ENCODE measurements at regions not wholly inside any gene's neighbourhood (a gene's known extent, or its start where the extent isn't known, plus 50 kb on each side); places are given as distances from the start of the nearest gene placed in this dataset.
"Not testable (repeated sequence)": the region's sequence is repeated elsewhere in the genome, so short reads cannot be mapped to it uniquely, and the experiment has no call there.

- peak; percentile 6 to 10 for DNase-seq
Measured at GRCh38 chr5:120093178-120093577, 370.9 kb upstream of the PRR16 start.

GRCh38 chr5:120096413-120096812 is 367.7 kb upstream of the PRR16 start:
- DNase-seq = no peak

GRCh38 chr5:120098426-120098825 is 365.7 kb upstream of the PRR16 start:
- DNase-seq = no peak

GRCh38 chr5:120098902-120099535 is 365.1 kb upstream of the PRR16 start:
- no peak for DNase-seq

GRCh38 chr5:120101771-120102170 is 362.3 kb upstream of the PRR16 start:
- no peak for DNase-seq

- no peak for DNase-seq
Measured at GRCh38 chr5:120103495-120103894, 360.6 kb upstream of the PRR16 start.

GRCh38 chr5:120106912-120107525 is 357.1 kb upstream of the PRR16 start:
- DNase-seq = no peak

GRCh38 chr5:120108586-120109248 is 355.4 kb upstream of the PRR16 start:
- no peak for DNase-seq

GRCh38 chr5:120122703-120123102 is 341.4 kb upstream of the PRR16 start:
- no peak for DNase-seq

- DNase-seq = no peak
Measured at GRCh38 chr5:120124031-120124430, 340.1 kb upstream of the PRR16 start.

GRCh38 chr5:120124961-120125360 is 339.1 kb upstream of the PRR16 start:
- no peak for DNase-seq

- DNase-seq = not testable (repeated sequence)
Measured at GRCh38 chr5:120132347-120132746, 331.8 kb upstream of the PRR16 start.

- DNase-seq = no peak
Measured at GRCh38 chr5:120134944-120135343, 329.2 kb upstream of the PRR16 start.

- DNase-seq = no peak
Measured at GRCh38 chr5:120137582-120137981, 326.5 kb upstream of the PRR16 start.

GRCh38 chr5:120139039-120139438 is 325.1 kb upstream of the PRR16 start:
- DNase-seq = peak; percentile 70 to 76

GRCh38 chr5:120140501-120140900 is 323.6 kb upstream of the PRR16 start:
- peak; percentile 30 to 34 for DNase-seq

GRCh38 chr5:120141076-120141475 is 323.0 kb upstream of the PRR16 start:
- DNase-seq = no peak

- no peak for DNase-seq
Measured at GRCh38 chr5:120146787-120147186, 317.3 kb upstream of the PRR16 start.

GRCh38 chr5:120147911-120148310 is 316.2 kb upstream of the PRR16 start:
- not testable (repeated sequence) for DNase-seq

GRCh38 chr5:120150770-120151169 is 313.3 kb upstream of the PRR16 start:
- DNase-seq = no peak

- no peak for DNase-seq
Measured at GRCh38 chr5:120151181-120151580, 312.9 kb upstream of the PRR16 start.

GRCh38 chr5:120151825-120152224 is 312.3 kb upstream of the PRR16 start:
- DNase-seq = no peak

- no peak for DNase-seq
Measured at GRCh38 chr5:120152472-120152871, 311.6 kb upstream of the PRR16 start.

GRCh38 chr5:120152931-120153330 is 311.2 kb upstream of the PRR16 start:
- no peak for DNase-seq

Data from AML-193 (cell line).